Ovary (tissue), 3 donors: ENCODE measurements at regions not wholly inside any gene's neighbourhood (a gene's known extent, or its start where the extent isn't known, plus 50 kb on each side); places are given as distances from the start of the nearest gene placed in this dataset.

Experiments used
- CTCF ChIP-seq, 3 donors: fragments of 450-650 bp in 2 of 3; fragments of 200-600 bp in 1 of 3; IDR thresholded peaks; one replicate each; pipeline versions ENCODE4 v1.5.1 to v1.8.0; 2016 to 2022; ENCODE audit warnings: antibody characterized with exemption in 3 of 3, mild to moderate bottlenecking in 1 of 3
- POLR2A ChIP-seq: fragments of 450-650 bp; IDR thresholded peaks from one replicate; pipeline ENCODE4 v1.6.1; 2017; ENCODE audit warnings: antibody characterized with exemption, mild to moderate bottlenecking, moderate library complexity
- donor health status: DM: no; HTN: no; CAD: no.

GRCh38 chr6:8155259-8156012, 53.1 kb upstream of the EEF1E1 start:
- TF ChIP-seq POLR2A, result no peak
- no peak for TF ChIP-seq CTCF (IDR thresholded peaks at IDR 0.05)
